GM19463 (cell line): ENCODE measurements at regions not wholly inside any gene's neighbourhood (a gene's known extent, or its start where the extent isn't known, plus 50 kb on each side); places are given as distances from the start of the nearest gene placed in this dataset.
"Not testable (repeated sequence)": the region's sequence is repeated elsewhere in the genome, so short reads cannot be mapped to it uniquely, and the experiment has no call there.

Experiments used
- ATAC-seq: cut with Tn5 transposase; IDR thresholded peaks from one replicate; pipeline ENCODE4 v1.9.1; 2021; ENCODE audit warnings: mild to moderate bottlenecking, moderate library complexity; ENCODE audit not compliant: unreplicated experiment

DNA sequence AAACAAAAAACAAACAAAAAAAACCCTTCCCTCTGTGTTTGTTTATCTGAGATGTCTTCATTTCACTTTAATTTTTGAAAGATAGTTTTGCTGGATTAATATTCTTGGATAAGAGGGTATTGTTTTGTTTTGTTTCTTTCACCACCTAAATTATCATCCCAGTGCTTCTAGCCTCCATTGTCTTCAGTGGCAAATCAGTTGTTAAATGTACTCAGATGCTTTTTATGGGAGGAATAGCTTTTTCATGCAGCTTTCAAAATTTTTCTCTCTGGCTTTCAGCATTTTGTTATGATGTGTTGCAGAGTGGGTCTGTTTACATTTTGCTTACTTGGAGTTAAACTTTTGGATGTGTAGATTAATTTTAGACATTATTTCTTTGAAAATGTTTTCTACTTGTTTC, 203.5 kb upstream of the DCC start:
- no peak for ATAC-seq

- ATAC-seq, result no peak
Measured at GRCh38 chr18:52140986-52141385, 199.0 kb upstream of the DCC start.

DNA sequence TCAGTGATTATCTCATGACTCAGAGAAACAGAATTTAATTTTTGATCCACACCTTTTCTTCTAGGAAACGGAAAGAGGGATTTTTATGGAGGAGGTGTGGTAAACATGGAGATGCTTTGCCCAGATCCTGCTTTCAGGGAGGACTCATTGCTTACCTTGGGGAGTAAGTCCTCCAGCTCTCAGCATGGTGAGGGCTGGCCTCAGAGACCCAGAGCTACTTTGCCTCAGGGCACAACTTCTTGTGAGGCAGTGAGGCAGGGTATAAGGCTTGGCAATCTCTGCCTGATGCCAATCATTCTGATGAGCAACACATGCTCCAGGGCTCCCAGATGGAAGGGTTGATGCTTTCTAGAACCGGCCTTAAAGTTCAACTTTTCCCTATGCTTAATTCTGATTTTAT, 189.9 kb upstream of the DCC start:
- ATAC-seq, result no peak

DNA sequence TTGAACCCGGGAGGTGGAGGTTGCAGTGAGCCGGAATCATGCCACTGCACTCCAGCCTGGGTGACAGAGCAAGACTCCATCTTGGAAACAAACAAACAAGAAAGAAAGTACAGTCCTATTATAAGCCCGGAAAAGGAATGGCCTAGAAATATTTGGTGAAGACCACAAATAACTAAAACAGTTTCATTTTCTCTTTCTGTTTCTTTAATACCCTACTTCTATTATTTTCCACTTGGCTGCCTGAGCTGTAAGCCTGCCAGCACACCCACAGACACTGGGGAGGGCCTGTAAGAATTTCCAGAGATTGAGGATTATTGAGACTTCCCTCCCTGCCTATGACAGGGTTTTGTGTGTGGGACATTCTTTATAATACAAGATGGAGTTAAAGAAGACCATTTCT, 188.0 kb upstream of the DCC start:
- ATAC-seq, result peak; percentile 88

DNA sequence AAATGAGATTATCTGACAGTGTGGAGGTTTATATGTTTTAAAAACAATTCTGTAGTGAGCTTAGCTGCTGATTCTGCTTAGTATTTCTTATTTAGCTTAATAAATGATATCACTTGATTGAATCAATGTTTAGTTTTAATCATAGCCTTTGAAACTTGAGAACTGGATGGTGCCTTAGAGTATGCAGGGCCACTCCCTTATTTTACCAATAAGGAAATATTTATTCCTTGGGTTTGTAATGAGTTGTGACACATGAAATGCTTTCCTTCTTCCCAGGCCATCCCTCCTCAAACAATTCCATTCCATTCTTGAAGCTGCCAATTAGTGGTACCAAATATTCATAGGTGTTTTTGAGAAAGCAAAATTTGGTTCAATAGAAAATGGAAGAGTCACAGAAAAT, 183.8 kb upstream of the DCC start:
- no peak for ATAC-seq

DNA sequence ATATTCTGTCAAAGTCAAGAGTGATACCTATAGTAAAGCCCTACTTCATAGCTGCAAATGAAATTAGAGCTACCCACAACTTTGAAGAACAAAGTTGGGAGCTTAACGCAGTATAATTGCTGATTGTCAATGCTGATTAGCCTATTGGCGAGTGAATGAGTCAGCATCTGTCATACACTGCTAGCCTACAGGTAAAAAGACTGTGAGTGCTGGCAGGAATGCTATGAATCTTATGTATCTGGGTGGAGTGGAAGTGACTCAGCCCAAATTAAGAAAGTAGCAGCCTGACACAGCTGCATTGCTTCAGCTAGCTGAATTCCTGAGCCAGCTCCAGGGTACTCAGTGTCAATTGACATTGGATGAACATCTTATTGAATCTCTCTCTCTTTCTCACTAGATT, 179.4 kb upstream of the DCC start:
- ATAC-seq, result no peak

DNA sequence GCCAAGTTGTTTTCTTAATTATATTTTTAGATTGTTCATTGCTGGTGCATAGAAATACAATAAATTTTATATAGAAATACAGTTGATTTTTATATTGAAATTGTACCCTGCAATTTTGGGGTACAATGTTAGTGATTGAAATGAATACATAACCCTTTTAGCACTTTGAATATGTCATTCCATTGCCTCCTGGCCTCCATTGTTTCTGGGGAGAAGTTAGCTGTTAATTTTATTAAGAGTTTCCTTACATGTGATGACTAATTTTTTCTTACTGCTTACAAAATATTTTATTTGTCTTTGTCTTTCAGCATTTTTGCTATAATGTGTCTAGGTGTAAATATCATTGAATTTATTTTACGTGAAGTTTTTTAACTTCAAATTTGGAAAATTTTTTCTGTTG, 176.5 kb upstream of the DCC start:
- ATAC-seq, result no peak

- ATAC-seq, result not testable (repeated sequence)
Measured at GRCh38 chr18:52168131-52168530, 171.9 kb upstream of the DCC start.

DNA sequence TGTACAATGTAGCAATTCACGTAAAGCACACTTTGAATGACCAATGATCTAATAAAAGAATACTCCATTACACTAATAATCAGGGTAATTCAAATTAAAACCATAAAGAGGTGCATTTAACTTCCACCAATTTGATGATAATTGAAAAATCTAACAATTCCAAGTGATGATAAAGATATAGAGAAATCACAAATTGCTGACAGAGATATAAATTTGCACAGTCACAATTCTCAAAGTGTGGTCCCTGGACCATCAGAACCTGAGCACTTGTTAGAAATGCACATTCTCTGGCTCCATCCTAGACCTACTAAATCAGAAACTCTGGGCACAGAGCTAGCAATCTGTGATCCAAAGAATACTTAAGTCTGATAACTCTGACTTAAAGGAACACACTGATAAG, 165.8 kb upstream of the DCC start:
- ATAC-seq, result no peak

- no peak for ATAC-seq
Measured at GRCh38 chr18:52175406-52175805, 164.6 kb upstream of the DCC start.

- ATAC-seq, result peak; percentile 76
Measured at GRCh38 chr18:52183107-52183506, 156.9 kb upstream of the DCC start.

- ATAC-seq, result no peak
Measured at GRCh38 chr18:52190195-52190594, 149.8 kb upstream of the DCC start.

GRCh38 chr18:52190631-52191030, 149.4 kb upstream of the DCC start:
- ATAC-seq, result no peak

DNA sequence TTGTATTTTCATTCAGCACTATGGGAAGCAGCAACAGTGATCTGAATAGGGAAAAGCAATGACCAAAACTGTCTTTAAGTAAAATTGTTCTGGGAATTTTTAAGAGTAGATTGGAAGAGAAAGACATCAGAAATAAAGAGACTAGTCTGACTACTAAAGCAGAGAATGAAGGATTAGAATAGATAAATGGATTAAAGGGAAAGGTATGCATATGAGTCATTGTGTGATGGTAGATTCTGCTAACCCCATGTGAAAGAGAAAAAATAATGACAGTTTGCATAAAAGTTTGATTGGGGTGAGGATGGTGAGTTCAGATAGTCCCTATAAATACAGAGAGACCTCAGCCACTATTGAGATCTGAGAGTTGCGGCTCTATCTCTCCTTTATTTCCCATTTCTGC, 139.6 kb upstream of the DCC start:
- no peak for ATAC-seq

GRCh38 chr18:52200921-52201663, 138.9 kb upstream of the DCC start:
- no peak for ATAC-seq

- no peak for ATAC-seq
Measured at GRCh38 chr18:52208646-52209045, 131.4 kb upstream of the DCC start.

DNA sequence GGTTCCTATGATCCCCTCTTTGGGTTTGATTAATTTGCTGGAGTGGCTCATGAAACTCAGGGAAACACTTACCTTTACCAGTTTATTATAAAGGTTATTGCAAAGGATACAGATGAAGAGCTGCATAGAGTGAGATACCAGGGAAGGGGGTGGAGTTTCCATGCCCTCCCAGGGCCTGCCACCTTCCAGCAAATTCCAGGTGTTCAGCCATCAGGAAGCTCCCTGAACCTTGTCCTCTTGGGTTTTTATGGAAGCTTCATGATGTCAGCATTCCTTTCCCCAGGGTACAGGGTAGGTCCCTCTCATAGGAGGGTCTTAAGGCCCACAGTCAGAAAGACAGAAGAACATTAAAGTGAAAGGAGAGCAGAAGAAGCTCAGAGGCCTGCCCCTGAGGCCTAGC, 123.9 kb upstream of the DCC start:
- ATAC-seq, result no peak

- ATAC-seq, result no peak
Measured at GRCh38 chr18:52216666-52217065, 123.3 kb upstream of the DCC start.

GRCh38 chr18:52219102-52219501, 120.9 kb upstream of the DCC start:
- ATAC-seq, result no peak

DNA sequence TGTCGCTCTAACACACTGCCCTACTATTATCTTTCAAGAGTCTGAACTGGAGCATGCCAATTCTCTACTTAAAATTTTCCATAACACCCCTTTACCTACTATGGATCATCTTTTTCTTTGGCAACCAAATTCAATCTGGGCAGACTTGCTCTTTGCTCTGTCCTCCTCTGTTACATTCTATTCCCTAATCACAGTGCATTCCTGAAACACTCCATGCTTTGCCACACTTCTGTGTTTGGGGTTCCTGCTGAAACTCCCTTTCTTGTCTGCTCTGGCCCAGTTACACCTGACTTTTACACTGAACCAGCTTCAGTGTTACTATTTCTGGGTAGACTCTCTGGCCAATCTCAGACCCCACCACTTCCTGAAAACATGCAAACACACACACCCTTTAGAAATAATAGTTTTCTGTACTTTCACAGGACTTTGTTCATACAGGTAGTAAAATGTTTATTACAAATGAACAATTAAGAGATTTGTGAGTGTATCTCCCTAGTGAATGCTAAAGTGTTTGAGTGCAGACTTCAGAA, 119.9 kb upstream of the DCC start:
- ATAC-seq, result no peak

GRCh38 chr18:52222211-52222610, 117.8 kb upstream of the DCC start:
- no peak for ATAC-seq

DNA sequence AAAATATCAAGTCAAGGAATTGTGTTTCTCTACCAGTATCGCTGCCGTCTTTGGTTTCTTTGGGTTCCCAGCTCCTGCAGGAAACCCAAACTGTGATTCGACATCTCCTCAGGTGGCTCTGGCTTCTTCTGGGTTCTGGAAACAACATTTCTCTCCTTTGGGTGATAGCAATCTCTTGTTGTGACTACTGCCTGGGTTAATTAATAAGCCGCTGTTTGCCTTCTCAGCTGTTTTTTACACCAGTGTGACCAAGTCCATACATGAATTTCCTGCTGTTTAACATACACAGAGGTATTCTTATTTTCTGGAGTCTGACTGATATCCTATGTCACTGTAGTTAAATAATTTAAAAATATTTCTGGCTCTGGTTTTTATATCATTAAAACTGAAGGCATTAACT, 112.5 kb upstream of the DCC start:
- no peak for ATAC-seq

- ATAC-seq, result no peak
Measured at GRCh38 chr18:52228166-52228565, 111.8 kb upstream of the DCC start.
